ENCODE measurements at regions not wholly inside any gene's neighbourhood (a gene's known extent, or its start where the extent isn't known, plus 50 kb on each side); places are given as distances from the start of the nearest gene placed in this dataset.

DNA sequence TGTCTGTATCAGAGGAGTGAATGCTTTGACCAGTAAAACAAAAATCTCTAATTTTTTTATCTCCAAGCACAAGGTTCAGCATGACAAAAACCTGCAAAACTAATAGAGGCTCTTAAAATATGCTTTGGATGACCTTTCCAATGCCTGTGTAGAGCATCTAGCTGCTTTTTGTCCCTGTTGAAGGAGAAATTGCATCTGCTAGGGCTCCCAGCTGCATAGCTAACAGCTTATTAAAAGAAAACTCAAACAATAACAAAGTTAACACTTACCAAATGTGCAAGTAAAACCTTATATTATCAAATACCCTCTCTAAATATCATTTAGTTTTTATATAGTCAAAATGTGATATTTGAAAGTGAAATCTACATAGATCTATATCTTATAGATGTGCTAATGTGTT lies 378.6 kb downstream of the CD109 start:
- no peak for TF ChIP-seq POLR2A (IDR thresholded peaks at IDR 0.05)
- TF ChIP-seq, protein P1, sequence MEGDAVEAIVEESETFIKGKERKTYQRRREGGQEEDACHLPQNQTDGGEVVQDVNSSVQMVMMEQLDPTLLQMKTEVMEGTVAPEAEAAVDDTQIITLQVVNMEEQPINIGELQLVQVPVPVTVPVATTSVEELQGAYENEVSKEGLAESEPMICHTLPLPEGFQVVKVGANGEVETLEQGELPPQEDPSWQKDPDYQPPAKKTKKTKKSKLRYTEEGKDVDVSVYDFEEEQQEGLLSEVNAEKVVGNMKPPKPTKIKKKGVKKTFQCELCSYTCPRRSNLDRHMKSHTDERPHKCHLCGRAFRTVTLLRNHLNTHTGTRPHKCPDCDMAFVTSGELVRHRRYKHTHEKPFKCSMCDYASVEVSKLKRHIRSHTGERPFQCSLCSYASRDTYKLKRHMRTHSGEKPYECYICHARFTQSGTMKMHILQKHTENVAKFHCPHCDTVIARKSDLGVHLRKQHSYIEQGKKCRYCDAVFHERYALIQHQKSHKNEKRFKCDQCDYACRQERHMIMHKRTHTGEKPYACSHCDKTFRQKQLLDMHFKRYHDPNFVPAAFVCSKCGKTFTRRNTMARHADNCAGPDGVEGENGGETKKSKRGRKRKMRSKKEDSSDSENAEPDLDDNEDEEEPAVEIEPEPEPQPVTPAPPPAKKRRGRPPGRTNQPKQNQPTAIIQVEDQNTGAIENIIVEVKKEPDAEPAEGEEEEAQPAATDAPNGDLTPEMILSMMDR (IDR thresholded peaks at IDR 0.05 in 4 of 5, conservative IDR thresholded peaks at IDR 0.05 in 1 of 5), result no peak
- Histone ChIP-seq H3K4me3 (no peak overlapping the region), H3K4me1 (no peaks in the 10 kb centered on the region), H3K36me3 (no peaks in the 10 kb centered on the region), H3K9me3 (no peaks in the 10 kb centered on the region), H3K27ac (no peak overlapping the region), H3K27me3 (no peaks in the 10 kb centered on the region)
- in situ Hi-C loops (cut with MboI; ENCODE audit: low sequenced_read_pairs in 4 of 4) (loop anchor here in 3 of 4 donors (25.0 kb wide), 1 partner anchor 1138 kb away; the partner anchor contains the start of gene COL12A1 (in 3 of the 3)), intact Hi-C loops (cut with DNase I; ENCODE audit: low total_unique reads) (no loop called here)
- DNase-seq, result no peak
- no peak for ATAC-seq

GRCh38 chr6:74073999-74074398 lies 378.0 kb downstream of the CD109 start:
- in situ Hi-C loops (cut with MboI; ENCODE audit: low sequenced_read_pairs in 4 of 4), result no loop called here

DNA sequence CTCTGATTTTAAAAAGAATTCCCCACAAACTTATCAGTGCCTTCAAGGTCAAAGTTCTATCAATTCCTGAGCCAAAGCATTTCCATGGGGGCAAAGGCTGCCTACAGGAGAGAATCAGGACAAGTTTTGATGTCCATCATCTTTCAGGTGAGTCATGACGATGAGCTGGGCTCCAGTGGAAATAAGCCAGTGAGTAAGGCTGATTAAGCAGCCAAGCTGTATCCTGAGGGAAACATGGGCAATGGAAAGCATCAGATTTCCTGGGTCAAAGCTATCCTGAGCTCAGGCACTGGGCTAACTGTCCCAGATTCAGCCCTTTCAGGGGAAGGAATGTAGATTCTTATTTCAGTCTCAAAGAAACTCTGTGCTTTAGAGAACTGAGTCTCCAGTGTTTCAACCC lies 377.4 kb downstream of the CD109 start:
- in situ Hi-C loops (cut with MboI; ENCODE audit: low sequenced_read_pairs in 4 of 4), result no loop called here
- ATAC-seq, result no peak
- H3K27ac ChIP-seq, result no peak overlapping the region

More at GRCh38 chr6:74073999-74074398, 378.0 kb downstream of the CD109 start:
- Histone ChIP-seq H3K4me1 (no peaks in the 10 kb centered on the region), H3K9me3 (no peaks in the 10 kb centered on the region), H3K27ac (no peak overlapping the region), H3K27me3 (no peaks in the 10 kb centered on the region), H3K36me3 (no peaks in the 10 kb centered on the region), H3K4me3 (no peak overlapping the region)
- TF ChIP-seq, protein P1 (IDR thresholded peaks at IDR 0.05 in 4 of 5, conservative IDR thresholded peaks at IDR 0.05 in 1 of 5), result no peak
- TF ChIP-seq POLR2A (IDR thresholded peaks at IDR 0.05), result no peak
- intact Hi-C loops (cut with DNase I; ENCODE audit: low total_unique reads), result no loop called here
- no peak for ATAC-seq
- no peak for DNase-seq

DNA sequence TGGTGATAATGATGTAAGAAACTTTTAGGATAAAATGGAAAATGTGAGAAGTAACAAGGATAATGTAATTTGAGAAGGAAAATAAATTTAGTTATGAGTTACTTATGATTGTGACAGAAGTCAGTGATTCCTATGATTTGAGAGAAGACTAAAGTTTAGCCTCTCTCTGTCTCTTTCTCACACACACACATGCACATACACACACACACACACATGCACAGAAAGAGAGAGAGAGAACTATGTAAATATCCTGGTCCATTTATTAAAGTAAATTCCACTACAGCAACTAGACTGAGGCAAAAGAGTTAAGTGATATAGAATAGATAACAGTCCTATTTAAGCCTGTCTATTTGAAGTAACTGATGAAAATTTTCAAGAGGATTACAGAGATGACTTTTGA lies 375.2 kb downstream of the CD109 start:
- Histone ChIP-seq H3K27me3 (no peaks in the 10 kb centered on the region), H3K36me3 (no peaks in the 10 kb centered on the region), H3K4me3 (no peak overlapping the region), H3K9me3 (no peaks in the 10 kb centered on the region), H3K4me1 (no peaks in the 10 kb centered on the region), H3K27ac (no peak overlapping the region)
- in situ Hi-C loops (cut with MboI; ENCODE audit: low sequenced_read_pairs in 4 of 4), result no loop called here
- intact Hi-C loops (cut with DNase I; ENCODE audit: low total_unique reads), result no loop called here
- DNase-seq (no peak), ATAC-seq (no peak)
- TF ChIP-seq POLR2A (IDR thresholded peaks at IDR 0.05), result no peak
- TF ChIP-seq, protein P1 (IDR thresholded peaks at IDR 0.05 in 4 of 5, conservative IDR thresholded peaks at IDR 0.05 in 1 of 5), result no peak

More for the DNA sequence above, 377.4 kb downstream of the CD109 start:
- DNase-seq, result no peak
- Histone ChIP-seq H3K4me3 (no peak overlapping the region), H3K4me1 (no peaks in the 10 kb centered on the region), H3K9me3 (no peaks in the 10 kb centered on the region), H3K36me3 (no peaks in the 10 kb centered on the region), H3K27me3 (no peaks in the 10 kb centered on the region)
- intact Hi-C loops (cut with DNase I; ENCODE audit: low total_unique reads), result no loop called here
- TF ChIP-seq POLR2A (IDR thresholded peaks at IDR 0.05), result no peak
- TF ChIP-seq, protein P1 (IDR thresholded peaks at IDR 0.05 in 4 of 5, conservative IDR thresholded peaks at IDR 0.05 in 1 of 5), result no peak

GRCh38 chr6:74070711-74071110 lies 374.7 kb downstream of the CD109 start:
- H3K4me3 ChIP-seq, result no peak overlapping the region
- TF ChIP-seq, protein P1 (IDR thresholded peaks at IDR 0.05 in 4 of 5, conservative IDR thresholded peaks at IDR 0.05 in 1 of 5), result no peak
- no peak for TF ChIP-seq POLR2A (IDR thresholded peaks at IDR 0.05)
- intact Hi-C loops (cut with DNase I; ENCODE audit: low total_unique reads) (no loop called here), in situ Hi-C loops (cut with MboI; ENCODE audit: low sequenced_read_pairs in 4 of 4) (no loop called here)
- ATAC-seq (no peak), DNase-seq (no peak)
- no peaks in the 10 kb centered on the region for H3K27me3 ChIP-seq
- no peaks in the 10 kb centered on the region for H3K36me3 ChIP-seq
- H3K27ac ChIP-seq, result no peak overlapping the region
- H3K9me3 ChIP-seq, result no peaks in the 10 kb centered on the region
- H3K4me1 ChIP-seq, result no peaks in the 10 kb centered on the region
